Kidney tubule cell (primary cell): ENCODE measurements at regions not wholly inside any gene's neighbourhood (a gene's known extent, or its start where the extent isn't known, plus 50 kb on each side); places are given as distances from the start of the nearest gene placed in this dataset.

Source experiments
- DNase-seq: peaks from one replicate; pipeline ENCODE4 v3.0.0-alpha.2; 2018; ENCODE audit warnings: low spot score

GRCh38 chrX:14476205-14476604 is 53.1 kb upstream of the GLRA2 start:
- DNase-seq: no peak

DNA sequence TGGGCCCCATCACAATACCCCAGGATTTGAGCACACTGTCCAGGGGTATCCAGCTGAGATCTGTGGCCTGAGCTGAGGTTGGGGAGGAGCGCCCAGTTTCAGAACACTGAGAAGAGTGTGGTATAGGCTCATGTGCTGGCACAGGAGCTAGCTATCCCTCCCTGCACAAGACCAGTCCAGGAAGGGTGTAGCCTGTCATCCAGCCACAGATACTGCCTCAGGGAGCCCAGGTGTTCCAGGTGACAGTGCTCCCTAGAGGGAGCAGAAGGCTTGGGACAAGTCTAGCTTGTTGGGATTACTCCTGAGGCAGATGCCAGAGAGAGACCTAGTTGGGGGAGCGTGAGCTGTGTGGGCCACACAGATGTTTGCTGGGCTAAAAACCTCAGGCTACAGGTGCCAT is 79.6 kb upstream of the GLRA2 start:
- DNase-seq: no peak

DNA sequence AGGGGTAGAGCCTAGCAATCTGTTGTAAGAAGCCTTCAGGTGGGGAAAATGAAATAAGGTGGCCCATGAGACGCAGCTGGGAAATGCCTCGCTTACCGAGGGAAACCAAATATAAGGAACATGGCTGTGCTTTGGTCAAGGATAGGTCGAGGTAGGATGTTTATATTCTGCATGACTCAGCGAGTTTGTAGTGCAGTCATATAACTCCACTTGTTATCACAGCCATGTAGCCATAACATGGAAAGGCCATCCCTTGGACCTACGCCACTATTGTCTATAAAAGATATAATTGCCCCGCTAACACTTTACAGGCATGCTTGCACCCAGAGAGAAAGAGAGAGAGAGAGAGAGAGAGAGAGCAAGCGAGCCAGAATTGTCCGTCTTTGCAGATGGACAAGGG is 80.9 kb upstream of the GLRA2 start:
- DNase-seq: no peak

DNA sequence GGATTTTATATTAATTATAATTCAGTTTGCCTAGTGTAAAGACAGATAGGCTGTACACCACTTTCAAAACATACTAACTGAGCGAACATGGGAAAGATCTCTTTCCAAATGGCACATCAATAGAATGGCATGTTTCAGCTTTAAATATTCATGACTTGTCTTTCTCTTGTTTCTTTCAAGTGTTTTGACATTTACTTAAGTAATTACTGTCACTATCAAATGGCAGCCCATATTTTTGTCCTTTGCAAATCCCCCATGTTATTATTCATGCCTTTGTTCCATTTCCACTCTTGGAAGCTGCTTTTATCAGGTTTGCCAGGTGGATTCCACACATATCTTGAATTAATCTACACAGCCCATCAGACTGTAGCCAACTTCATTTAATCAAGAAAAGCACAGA is 89.2 kb upstream of the GLRA2 start:
- DNase-seq: no peak

GRCh38 chrX:14427614-14428013 is 101.7 kb upstream of the GLRA2 start:
- DNase-seq: no peak

GRCh38 chrX:14420841-14421240 is 108.5 kb upstream of the GLRA2 start:
- DNase-seq: no peak

DNA sequence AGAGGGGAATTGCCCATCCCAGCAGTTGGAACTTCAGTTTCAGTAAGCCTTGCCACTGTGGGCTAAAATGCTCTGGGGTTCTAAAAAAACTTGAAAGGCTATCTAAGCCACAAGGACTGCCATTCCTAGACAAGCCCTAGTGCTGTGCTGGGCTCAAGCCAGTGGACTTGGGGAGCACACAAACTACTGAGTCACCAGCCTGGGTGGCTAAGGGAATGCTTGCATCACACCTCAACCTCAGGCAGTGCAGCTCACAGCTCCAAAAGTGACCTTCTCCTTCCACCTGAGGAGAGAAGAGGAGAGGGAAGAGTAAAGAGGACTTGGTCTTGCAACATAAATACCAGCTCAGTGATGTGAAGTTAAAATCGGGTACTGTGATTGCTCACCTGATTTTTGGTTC is 116.7 kb upstream of the GLRA2 start:
- no peak for DNase-seq

DNA sequence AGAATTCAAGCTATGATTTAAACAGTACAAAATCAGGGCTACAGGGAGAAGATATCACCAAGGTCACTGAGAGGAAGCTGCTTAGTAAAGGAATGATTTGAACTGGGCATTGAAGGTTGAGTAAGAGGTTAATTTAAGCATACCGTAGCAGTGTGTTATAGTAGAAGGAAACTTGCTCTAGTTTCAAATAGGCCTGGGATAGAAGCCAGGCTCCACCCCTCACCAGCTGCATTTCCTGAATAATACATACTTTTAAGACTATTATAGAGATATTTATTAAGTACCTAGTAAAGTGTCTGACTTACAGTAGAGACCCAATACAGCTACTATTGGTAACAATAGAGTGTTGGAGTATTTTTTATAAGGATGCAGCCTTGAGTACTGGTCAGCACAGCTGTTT is 118.0 kb upstream of the GLRA2 start:
- no peak for DNase-seq

GRCh38 chrX:14409341-14409740 is 120.0 kb upstream of the GLRA2 start:
- peak; percentile 40 for DNase-seq

GRCh38 chrX:14406225-14406624 is 123.1 kb upstream of the GLRA2 start:
- no peak for DNase-seq

DNA sequence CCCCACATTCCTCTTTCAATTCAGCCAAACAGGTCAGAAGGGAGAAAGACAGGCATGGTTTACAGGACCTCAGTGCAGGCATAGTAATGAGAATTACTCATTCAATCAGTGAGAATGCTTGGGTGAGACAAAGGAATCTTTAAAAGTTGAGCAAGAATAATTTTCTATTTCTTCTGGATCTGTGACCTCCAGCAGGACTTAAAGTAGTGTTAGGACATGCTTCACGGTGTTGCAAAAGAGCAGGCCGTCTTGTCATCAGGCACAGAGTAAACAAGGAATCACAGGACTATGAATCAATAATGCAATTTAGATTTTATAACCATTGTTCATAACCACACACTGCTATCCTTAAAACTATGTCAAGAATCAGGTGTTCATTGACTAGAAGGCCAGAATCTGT is 130.6 kb upstream of the GLRA2 start:
- peak; percentile 86 for DNase-seq

DNA sequence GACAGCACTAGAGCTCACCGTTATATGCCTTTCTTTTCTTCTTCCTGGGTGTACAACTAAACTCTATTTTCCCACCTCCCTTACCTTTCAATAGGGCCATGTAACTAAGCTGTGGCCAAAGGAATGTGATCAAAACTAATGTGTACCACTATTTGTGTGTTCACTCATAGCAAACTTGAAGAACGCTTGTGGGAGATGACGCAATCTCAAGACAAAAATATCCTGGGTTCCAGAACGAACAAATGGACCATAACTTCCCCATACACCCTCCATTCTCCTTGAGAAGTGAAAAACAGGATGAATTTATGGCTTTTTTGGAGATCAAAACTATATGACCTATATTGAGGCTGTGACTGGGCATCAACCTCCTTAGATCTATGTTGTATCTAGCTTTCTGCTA is 139.7 kb upstream of the GLRA2 start:
- DNase-seq: no peak

DNA sequence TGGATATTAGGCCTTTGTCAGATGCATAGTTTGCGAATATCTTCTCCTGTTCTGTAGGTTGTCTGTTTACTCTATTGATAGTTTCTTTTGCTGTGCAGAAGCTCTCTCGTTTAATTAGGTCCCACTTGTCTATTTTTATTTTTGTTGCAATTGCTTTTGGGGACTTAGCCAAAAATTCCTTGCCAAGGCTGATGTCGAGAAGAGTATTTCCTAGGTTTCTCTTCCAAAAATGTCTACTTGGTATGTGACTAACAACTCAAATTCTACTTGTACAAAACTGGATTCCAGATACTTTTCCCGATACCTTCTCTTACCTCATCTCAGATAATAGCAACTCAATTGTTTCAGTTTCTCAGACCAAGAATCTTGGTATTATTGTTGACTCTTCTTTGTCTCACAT is 142.4 kb upstream of the GLRA2 start:
- DNase-seq: no peak

DNA sequence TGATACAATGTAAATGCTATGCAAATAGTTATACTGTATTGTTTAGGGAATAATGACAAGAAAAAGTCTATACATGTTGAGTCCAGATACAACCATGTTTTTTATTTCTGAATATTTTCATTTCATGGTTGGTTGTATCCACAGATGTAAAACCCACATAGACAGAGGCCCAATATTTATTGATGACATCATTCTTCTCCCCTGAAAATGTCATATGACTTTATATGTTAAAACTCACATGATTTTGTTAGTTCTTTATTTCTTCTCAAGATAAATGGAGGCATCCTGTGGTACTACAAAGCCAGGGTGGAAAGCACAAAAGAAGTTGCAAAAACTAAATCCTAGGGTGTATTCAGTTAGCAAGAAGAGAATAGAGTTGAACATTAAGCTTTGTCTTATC is 149.3 kb upstream of the GLRA2 start:
- DNase-seq: no peak

GRCh38 chrX:14377427-14377826 is 151.9 kb upstream of the GLRA2 start:
- DNase-seq: no peak

GRCh38 chrX:14363728-14364127 is 165.6 kb upstream of the GLRA2 start:
- no peak for DNase-seq

- DNase-seq: peak; percentile 20
These were observed 166.6 kb upstream of the GLRA2 start for GRCh38 chrX:14362721-14363120.

DNA sequence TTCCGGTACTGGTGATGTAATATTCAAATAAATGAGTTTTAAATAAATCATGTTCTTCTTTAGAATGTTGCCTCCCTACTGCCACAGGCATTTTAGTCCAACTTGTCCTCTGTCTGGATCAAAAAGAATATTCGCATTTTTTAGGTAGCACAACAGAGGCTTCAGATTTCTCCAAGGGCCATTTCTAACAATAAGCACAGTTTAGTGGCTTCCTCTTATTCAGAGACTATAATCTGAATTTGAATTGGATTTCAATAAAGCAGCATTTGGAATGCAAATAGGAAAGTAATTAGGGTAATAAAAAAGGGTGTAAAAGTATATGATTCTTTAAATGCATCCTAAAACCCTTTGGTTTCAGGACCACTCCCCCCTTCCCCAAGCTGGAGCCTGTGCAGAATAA is 167.9 kb upstream of the GLRA2 start:
- DNase-seq: no peak

DNA sequence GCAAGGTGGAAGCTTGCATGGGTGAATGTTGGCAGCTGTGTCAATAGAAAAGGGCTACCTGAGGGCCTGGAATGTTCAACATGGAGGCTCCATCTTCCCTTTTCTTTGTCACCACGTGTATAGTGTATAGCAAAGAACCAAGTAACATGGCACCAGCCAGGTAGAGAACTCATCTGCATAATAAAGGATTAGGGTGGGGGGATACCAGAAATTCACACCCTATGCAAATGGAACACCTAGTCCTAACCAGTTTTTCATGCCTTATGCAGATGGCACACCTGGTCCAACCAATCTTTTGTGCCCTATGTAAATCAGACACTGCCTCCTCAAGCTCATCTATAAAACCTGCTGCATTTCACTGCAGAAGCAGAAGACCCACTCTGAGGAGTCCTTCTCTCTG is 169.6 kb upstream of the GLRA2 start:
- DNase-seq: no peak

- peak; percentile 48 for DNase-seq
These were observed 170.0 kb upstream of the GLRA2 start for GRCh38 chrX:14359316-14359715.

DNA sequence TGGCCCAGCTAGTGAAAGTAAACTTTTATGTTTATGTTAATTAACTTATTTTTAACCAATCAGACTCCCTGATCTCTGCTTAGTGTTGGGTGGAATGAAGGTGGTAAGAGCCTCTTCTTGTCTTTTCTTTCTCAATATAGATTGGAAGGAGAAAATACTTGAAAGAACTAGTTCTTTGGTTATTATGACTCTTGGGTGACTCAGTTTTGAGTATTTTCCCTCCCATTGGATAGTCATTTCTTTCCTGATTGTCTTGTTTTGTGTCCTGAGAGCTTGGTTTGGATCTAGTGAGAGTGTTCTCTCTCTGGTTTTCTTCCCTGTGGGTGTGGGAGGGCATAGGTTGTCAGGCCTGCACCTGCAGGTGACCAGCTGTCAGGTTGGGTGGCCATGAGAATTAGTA is 172.0 kb upstream of the GLRA2 start:
- DNase-seq: peak; percentile 8

DNA sequence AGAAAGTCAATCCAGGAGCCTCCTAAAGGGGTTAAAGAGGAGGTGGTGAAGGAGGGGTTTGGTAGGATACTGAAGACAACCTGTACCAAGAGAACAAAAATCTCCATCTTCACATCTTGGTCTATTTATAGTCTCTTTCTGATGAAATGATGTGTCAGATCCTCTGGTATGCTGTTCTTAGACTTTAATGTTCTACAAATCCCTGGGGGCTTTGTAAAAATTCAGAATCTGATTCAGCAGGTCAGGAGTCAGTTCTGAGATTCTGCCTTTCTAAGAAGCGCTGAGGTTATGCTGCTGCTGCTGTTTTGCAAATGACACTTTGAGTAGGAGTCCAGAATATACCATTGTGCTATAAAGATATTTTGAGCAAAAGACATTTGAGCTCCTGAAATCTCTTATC is 172.9 kb upstream of the GLRA2 start:
- DNase-seq: peak; percentile 35

GRCh38 chrX:14355556-14355955 is 173.8 kb upstream of the GLRA2 start:
- no peak for DNase-seq

GRCh38 chrX:14354521-14354920 is 174.8 kb upstream of the GLRA2 start:
- no peak for DNase-seq

DNA sequence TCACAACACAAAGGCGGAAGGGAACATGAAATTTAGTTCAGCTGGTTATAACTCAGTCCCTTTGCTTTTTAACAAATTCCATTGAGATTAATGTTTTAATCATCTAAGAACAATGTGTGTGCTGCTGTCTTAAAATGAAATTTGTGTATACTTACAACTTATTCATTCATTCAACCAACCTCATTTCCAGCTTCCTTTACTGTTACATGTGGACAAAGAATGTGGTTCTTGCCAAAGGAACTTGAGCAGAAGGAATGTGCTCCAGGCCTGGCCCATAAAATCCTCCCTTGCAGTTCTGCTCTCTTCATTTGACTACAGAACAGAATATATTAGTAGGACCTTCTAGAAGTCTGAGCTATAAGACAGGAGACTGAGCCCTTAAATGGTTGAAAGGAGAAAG is 176.8 kb upstream of the GLRA2 start:
- DNase-seq: peak; percentile 60
